ENCODE measurements at regions not wholly inside any gene's neighbourhood (a gene's known extent, or its start where the extent isn't known, plus 50 kb on each side); places are given as distances from the start of the nearest gene placed in this dataset.

DNA sequence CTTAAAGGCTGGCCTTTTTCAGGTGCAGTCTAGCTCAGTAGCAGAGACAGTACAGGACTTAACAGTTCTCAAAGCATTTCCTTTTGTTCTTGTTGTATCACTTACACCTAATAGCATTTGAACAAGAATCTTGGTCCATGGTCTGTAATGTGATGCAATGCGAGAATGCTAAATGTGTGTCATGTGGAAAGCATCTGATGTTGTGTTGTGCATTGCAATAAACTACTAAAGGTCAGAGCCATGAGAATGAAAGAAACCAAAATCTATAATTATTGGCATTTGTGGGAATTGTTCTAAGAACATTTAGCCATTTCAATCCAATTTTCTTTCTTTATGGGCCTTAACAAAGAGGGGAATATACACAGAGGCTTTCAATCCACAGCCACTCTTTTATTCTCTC, 324.5 kb upstream of the ROBO2 start:
- TF ChIP-seq, protein P1, sequence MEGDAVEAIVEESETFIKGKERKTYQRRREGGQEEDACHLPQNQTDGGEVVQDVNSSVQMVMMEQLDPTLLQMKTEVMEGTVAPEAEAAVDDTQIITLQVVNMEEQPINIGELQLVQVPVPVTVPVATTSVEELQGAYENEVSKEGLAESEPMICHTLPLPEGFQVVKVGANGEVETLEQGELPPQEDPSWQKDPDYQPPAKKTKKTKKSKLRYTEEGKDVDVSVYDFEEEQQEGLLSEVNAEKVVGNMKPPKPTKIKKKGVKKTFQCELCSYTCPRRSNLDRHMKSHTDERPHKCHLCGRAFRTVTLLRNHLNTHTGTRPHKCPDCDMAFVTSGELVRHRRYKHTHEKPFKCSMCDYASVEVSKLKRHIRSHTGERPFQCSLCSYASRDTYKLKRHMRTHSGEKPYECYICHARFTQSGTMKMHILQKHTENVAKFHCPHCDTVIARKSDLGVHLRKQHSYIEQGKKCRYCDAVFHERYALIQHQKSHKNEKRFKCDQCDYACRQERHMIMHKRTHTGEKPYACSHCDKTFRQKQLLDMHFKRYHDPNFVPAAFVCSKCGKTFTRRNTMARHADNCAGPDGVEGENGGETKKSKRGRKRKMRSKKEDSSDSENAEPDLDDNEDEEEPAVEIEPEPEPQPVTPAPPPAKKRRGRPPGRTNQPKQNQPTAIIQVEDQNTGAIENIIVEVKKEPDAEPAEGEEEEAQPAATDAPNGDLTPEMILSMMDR (IDR thresholded peaks at IDR 0.05; ENCODE audit: low read length, missing control alignments): no peak
- H3K4me3 ChIP-seq (replicated peaks; ENCODE audit: low read depth, low read length): no peak overlapping the region
- DNase-seq (ENCODE audit: low read depth): no peak

DNA sequence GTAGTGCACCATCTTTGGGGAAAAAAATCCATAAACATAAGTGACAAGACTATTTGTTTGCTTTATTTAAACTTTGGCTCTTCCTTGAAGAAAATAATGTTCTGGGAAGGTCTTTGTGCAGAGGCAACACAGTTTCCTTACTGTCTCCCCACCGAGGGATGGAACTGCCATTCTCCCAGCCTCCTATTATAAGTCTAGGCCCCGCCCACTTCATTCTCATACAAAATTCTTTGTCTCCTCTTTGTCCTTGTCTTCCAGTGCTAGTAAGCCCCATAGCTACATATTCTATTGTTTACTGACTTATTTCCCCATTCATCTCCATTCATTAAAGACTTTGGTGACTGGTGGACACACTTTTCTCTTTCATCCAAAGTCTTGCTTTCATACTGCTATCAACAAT, 316.5 kb upstream of the ROBO2 start:
- TF ChIP-seq, protein P1 (IDR thresholded peaks at IDR 0.05; ENCODE audit: low read length, missing control alignments): no peak
- DNase-seq (ENCODE audit: low read depth): no peak
- H3K4me3 ChIP-seq (replicated peaks; ENCODE audit: low read depth, low read length): no peak overlapping the region

DNA sequence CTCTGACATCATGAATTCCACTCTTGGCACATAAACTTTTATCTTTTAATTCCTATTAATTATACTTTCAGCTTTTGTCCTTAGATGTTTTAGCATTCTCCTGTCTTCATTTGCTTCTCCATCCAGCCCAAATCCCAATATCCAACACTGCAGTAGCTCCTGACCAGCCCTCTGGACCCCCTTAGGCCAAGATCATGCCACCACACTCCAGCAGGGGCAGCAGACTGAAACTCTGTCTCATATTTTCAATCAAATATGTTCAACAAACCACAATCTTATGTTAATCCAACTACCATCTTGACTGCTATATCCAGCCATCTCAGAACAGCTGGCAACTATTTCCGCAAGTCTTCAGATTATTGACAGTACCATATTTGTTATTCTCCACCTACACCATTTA, 315.8 kb upstream of the ROBO2 start:
- no peak for DNase-seq (ENCODE audit: low read depth)
- H3K4me3 ChIP-seq (replicated peaks; ENCODE audit: low read depth, low read length): no peak overlapping the region
- TF ChIP-seq, protein P1 (IDR thresholded peaks at IDR 0.05; ENCODE audit: low read length, missing control alignments): no peak

DNA sequence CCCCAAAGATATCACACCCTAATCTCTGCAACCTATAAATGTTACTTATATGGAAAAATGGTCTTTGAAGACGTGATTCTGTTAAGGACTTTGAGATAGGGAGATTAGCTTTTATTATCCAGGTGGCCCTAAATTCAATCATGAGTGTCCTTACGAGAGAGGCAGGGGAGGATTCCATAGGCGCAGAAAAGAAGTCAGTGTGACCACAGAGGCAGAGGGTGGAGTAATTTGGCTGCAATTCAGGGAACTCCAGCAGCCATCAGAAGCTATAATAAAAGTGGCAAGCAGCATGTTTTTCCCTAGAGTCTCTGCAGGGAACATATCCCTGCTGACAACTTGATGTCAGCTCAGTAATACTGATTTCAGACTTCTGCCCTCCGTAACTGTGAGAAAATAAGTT, 315.2 kb upstream of the ROBO2 start:
- TF ChIP-seq, protein P1 (IDR thresholded peaks at IDR 0.05; ENCODE audit: low read length, missing control alignments): no peak
- no peak for DNase-seq (ENCODE audit: low read depth)
- H3K4me3 ChIP-seq (replicated peaks; ENCODE audit: low read depth, low read length): no peak overlapping the region

DNA sequence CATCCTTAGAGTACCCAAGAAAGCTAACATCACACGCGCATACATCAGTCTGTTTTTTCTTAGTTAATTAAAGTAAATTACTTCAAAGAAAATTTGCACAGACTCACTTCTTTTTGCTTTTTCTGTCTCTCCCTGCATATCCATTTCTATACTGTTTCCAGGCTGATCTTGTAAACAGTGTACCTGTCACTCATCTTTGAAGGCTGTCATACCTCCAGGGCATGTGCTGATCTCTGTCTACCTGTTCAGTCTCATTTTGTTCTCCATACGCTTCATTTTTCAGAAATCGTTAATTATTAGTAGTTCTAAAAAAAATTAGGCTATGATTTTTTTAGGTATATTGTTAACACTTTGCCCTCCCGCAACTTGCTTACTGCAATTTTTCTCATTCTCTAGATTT, 313.9 kb upstream of the ROBO2 start:
- no peak for DNase-seq (ENCODE audit: low read depth)
- TF ChIP-seq, protein P1 (IDR thresholded peaks at IDR 0.05; ENCODE audit: low read length, missing control alignments): no peak

DNA sequence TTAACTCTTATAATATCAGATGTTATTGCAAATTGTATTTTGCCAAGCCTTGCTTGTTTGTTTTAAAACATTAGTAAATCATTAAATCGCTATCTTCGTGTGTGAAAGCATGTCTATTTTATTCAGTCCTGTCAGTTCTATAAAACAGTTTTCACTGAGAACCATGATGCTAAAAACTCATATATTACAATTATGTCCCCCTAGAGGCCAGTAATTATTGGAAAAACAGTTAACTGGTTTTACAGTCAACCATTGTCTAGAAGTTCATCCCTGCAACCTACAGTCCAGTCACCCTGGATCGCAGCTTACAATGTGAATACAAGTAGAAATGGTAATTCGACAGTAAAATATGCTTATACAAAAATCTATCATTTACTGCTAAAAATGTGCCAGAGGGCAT, 311.5 kb upstream of the ROBO2 start:
- no peak overlapping the region for H3K4me3 ChIP-seq (replicated peaks; ENCODE audit: low read depth, low read length)
- TF ChIP-seq, protein P1 (IDR thresholded peaks at IDR 0.05; ENCODE audit: low read length, missing control alignments): no peak
- DNase-seq (ENCODE audit: low read depth): no peak

More for the DNA sequence above, 313.9 kb upstream of the ROBO2 start:
- H3K4me3 ChIP-seq (replicated peaks; ENCODE audit: low read depth, low read length): no peak overlapping the region

DNA sequence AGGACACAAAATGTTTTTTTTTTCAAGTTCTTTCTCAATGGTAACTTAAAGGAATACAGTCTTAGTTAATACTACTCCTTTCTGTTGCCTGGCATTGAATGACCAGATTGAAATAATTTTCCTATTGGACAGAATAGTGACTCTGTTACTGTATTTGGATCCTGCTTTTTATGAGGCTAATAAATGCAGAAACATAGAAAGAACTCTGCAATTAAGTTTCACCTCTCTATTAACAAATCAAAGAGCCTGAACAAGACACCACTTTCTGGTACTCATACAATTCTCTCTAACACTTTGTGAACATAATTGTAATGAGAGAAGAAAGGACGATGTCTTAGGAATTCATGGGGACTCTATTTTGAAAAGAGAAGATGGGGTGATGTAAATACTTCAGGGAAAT, 308.4 kb upstream of the ROBO2 start:
- TF ChIP-seq, protein P1 (IDR thresholded peaks at IDR 0.05; ENCODE audit: low read length, missing control alignments): no peak
- DNase-seq (ENCODE audit: low read depth): no peak
- no peak overlapping the region for H3K4me3 ChIP-seq (replicated peaks; ENCODE audit: low read depth, low read length)
